Astrocyte of the cerebellum (primary cell): ENCODE measurements at regions not wholly inside any gene's neighbourhood (a gene's known extent, or its start where the extent isn't known, plus 50 kb on each side); places are given as distances from the start of the nearest gene placed in this dataset.

ENCODE experiments used
- DNase-seq: peaks from one replicate; pipeline ENCODE4 v3.0.0-alpha.2; 2011; ENCODE audit warnings: low read depth
- H3K4me3 ChIP-seq: 2 replicates; pipeline ENCODE4 v1.5.1; 2011; ENCODE audit warnings: mild to moderate bottlenecking, low read depth, low read length, moderate library complexity
- in situ Hi-C: cut with HindIII; loops from 2 replicates; pipeline ENCODE4 v1.10.0; 2017; ENCODE audit warnings: low sequenced_read_pairs
- TF ChIP-seq, protein P1 (sequence below): IDR thresholded peaks from 2 replicates; pipeline ENCODE4 v1.5.1; 2012; ENCODE audit warnings: low read length, low read depth, moderate library complexity, mild to moderate bottlenecking; ENCODE audit errors: missing control alignments

DNA sequence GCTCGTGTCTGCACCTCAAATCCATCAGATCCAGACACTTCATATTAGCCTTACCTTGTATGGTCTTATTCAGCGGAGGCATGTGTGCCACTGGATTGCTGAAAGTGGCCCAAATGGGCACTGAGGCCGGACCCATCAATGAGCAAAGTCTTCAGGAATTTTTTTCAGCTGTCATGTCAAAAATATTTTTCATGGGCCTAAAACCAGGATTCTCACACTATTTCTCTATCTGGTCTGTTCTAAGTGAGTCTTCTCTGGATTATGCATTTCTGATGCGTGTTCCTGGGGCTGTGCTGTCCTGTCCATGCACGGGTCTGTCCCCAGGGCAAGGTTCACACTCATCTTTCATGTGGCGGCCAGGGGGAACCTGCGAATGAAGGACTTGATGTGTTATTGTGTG, 94.6 kb downstream of the KCNA5 start:
- DNase-seq, result no peak
- in situ Hi-C loops, result no loop called here
- H3K4me3 ChIP-seq, result no peak overlapping the region
- TF ChIP-seq, protein P1, sequence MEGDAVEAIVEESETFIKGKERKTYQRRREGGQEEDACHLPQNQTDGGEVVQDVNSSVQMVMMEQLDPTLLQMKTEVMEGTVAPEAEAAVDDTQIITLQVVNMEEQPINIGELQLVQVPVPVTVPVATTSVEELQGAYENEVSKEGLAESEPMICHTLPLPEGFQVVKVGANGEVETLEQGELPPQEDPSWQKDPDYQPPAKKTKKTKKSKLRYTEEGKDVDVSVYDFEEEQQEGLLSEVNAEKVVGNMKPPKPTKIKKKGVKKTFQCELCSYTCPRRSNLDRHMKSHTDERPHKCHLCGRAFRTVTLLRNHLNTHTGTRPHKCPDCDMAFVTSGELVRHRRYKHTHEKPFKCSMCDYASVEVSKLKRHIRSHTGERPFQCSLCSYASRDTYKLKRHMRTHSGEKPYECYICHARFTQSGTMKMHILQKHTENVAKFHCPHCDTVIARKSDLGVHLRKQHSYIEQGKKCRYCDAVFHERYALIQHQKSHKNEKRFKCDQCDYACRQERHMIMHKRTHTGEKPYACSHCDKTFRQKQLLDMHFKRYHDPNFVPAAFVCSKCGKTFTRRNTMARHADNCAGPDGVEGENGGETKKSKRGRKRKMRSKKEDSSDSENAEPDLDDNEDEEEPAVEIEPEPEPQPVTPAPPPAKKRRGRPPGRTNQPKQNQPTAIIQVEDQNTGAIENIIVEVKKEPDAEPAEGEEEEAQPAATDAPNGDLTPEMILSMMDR, result no peak

DNA sequence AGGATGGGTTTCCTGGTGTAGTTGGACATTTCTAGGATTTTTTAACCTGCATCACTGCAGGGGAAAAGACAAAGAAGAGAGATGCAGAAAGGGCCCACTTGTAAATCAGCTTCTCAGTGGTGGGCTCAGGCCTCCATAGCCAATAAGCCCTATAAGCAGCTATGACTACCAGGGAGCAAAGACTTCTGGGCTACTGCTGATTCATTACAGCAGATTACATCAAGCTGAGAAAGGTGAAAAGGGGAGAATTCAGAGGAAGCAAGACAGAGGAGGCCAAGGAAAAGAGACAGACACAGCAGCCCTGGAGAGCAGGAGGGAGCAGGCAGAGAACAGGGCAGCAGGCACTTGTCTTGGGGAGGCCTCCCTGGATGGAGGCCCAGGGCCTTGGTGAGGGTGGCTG, 95.2 kb downstream of the KCNA5 start:
- no peak for DNase-seq
- H3K4me3 ChIP-seq, result no peak overlapping the region
- TF ChIP-seq, protein P1, result no peak
- in situ Hi-C loops, result no loop called here

DNA sequence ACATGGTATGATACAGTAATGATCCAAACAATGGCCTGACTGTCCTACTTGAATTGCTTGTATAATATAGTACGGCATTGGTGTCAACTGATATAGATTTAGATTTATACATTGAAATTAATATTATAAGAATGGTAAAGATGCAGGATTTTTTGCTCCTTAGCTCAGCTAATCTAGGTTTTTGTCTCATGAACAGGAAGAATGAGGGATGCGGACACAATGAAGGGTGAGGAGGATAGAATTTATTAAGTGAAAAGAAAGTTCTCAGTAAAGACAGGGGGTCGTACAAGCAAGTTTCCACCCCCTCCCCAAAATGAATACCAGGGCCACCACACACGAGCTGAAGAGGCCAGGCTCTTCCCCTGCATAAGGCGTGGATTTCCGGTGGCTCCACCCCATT, 96.1 kb downstream of the KCNA5 start:
- in situ Hi-C loops, result no loop called here
- TF ChIP-seq, protein P1, result no peak
- DNase-seq, result no peak
- H3K4me3 ChIP-seq, result no peak overlapping the region

DNA sequence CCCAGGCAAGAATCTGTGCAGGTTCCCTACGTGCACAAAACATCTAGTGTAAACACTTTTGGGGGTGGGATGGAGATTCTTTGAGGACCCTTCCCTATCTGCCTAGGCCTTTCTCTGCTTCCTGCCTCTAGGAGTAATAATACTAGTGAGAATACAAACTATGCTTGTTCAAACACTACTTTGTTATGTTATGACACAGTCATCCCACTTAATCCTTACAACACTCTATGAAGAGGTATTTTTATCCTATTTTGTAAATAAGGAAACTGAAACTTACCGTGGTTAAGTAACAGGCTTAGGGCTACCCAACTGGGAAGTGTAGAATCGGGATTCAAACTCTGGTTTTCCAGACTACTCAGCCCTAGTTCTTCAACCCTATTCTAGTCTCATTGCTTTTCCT, 96.5 kb downstream of the KCNA5 start:
- no peak for DNase-seq
- in situ Hi-C loops, result no loop called here
- TF ChIP-seq, protein P1, result no peak
- no peak overlapping the region for H3K4me3 ChIP-seq

DNA sequence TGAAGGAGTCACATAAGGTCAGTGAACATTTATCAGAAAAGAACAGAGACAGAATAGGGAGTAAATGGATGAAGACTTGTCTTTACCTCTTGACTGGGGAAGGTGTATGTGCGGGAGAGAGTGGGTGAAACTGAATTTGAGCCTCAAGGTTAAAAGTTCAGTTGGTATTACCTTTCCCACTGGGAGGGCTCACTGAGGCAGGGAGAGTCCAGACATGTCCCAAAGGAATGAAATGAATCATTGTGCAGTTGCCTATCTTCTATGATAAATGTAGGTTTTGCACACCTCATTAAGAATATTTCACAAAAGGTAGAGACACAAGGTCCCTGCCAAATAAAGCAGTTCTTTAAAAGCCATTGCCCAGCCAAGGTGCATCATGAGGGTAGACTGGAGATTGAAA, 105.2 kb downstream of the KCNA5 start:
- TF ChIP-seq, protein P1, result no peak
- no peak overlapping the region for H3K4me3 ChIP-seq
- no peak for DNase-seq
- in situ Hi-C loops, result no loop called here

DNA sequence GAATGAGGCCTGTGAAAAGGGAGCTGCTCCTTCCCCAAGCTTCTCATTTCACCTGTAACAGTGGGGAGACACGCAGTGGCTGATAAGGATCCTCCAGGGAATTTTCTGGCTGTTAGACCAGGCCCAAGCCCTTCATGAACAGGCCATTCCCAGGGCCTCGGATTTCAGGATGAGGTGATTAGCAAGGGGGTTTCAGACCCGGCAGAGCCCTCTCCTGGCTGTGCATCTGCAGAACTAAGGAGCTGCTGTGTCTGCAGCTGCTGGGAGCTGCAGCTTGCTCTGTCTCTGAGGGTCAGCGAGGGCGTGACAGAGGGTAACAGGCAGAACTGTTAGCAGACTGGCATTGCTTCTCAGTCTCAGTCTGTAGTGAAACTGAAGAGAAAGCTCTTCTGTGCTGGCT, 110.4 kb downstream of the KCNA5 start:
- TF ChIP-seq, protein P1, result no peak
- DNase-seq, result no peak

DNA sequence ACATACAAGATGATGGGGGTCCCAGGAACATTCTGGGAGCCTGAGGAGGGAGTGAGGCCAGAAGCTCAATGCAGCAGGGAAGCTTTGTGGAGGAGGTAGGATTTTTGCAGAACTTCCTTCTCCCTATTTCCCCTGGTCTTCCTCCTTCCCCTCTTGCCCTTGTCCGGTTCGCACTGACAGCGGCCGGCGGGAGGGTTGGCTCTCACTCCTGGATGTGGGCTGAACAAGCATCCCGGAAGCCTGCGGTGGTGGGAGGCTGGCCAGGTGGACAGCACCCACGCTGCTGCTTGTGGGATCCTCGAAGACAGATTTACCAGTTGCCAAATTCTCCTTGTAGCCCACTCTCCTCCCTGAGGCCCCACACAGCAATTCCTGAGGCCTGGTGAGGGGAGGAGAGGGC, 112.2 kb downstream of the KCNA5 start:
- DNase-seq, result no peak
- no peak overlapping the region for H3K4me3 ChIP-seq
- TF ChIP-seq, protein P1, result no peak
- in situ Hi-C loops, result loop anchor here (5.0 kb wide), 1 partner anchor 54 kb away; no protein-coding TSS in a partner anchor

More for the DNA sequence above, 110.4 kb downstream of the KCNA5 start:
- in situ Hi-C loops, result no loop called here
- no peak overlapping the region for H3K4me3 ChIP-seq
